HCT116 (cell line): ENCODE measurements at regions not wholly inside any gene's neighbourhood (a gene's known extent, or its start where the extent isn't known, plus 50 kb on each side); places are given as distances from the start of the nearest gene placed in this dataset.

Experiments used
- CTCF ChIP-seq, 3 experiments: fragments of 200-600 bp in 1 of 3; sonication (generic) in 1 of 3; IDR thresholded peaks in 2 of 3; conservative IDR thresholded peaks in 1 of 3; 2 replicates each; pipeline ENCODE4 v1.5.1; 2012 to 2017; ENCODE audit warnings: low read depth in 2 of 3, low read length in 2 of 3, antibody characterized with exemption in 1 of 3, borderline replicate concordance in 1 of 3, control low read depth in 1 of 3, mild to moderate bottlenecking in 1 of 3, mixed read lengths in 1 of 3, mixed run types in 1 of 3, moderate library complexity in 1 of 3; ENCODE audit not compliant: insufficient read depth in 1 of 3
- EZH2 ChIP-seq: fragments of 200-600 bp; sonication (generic); IDR thresholded peaks from 2 replicates; pipeline ENCODE4 v1.6.1; 2017; ENCODE audit warnings: antibody characterized with exemption, mixed run types
- EZH2phosphoT487 ChIP-seq: fragments of 200-600 bp; IDR thresholded peaks from 2 replicates; pipeline ENCODE4 v1.6.1; 2018; ENCODE audit warnings: antibody characterized with exemption, borderline replicate concordance
- JUND ChIP-seq: IDR thresholded peaks from 2 replicates; pipeline ENCODE4 v1.6.1; 2012
- POLR2AphosphoS5 ChIP-seq: IDR thresholded peaks from 2 replicates; pipeline ENCODE4 v1.6.1; 2011; ENCODE audit warnings: mild to moderate bottlenecking, low read depth, low read length, moderate library complexity
- REST ChIP-seq: IDR thresholded peaks from 2 replicates; pipeline ENCODE4 v1.6.1; 2012; ENCODE audit warnings: low read depth
- SIN3A ChIP-seq: IDR thresholded peaks from 2 replicates; pipeline ENCODE4 v1.6.1; 2012; ENCODE audit warnings: low read depth
- SP1 ChIP-seq: IDR thresholded peaks from 2 replicates; pipeline ENCODE4 v1.6.1; 2012; ENCODE audit warnings: low read depth
- ZNF274 ChIP-seq: fragments of 200-500 bp; sonication (Bioruptor generic); IDR thresholded peaks from 2 replicates; pipeline ENCODE4 v1.6.1; 2014; ENCODE audit warnings: mild to moderate bottlenecking, low read depth, low read length, inconsistent platforms

GRCh38 chr6:167645368-167645767 lies 181.3 kb upstream of the AFDN start:
- TF ChIP-seq CTCF (IDR thresholded peaks at IDR 0.05 in 2 of 3, conservative IDR thresholded peaks at IDR 0.05 in 1 of 3; ENCODE audit: borderline replicate concordance in 1 of 3, insufficient read depth in 1 of 3, low read depth in 2 of 3, low read length in 2 of 3) = no peak
- no peak for TF ChIP-seq EZH2
- no peak for TF ChIP-seq POLR2AphosphoS5
- no peak for TF ChIP-seq JUND
- no peak for TF ChIP-seq SP1
- no peak for TF ChIP-seq SIN3A
- TF ChIP-seq REST = no peak
- TF ChIP-seq EZH2phosphoT487 = no peak
- TF ChIP-seq ZNF274 = no peak
